NT2/D1 (cell line): ENCODE measurements at regions not wholly inside any gene's neighbourhood (a gene's known extent, or its start where the extent isn't known, plus 50 kb on each side); places are given as distances from the start of the nearest gene placed in this dataset.

Experiments used
- SUZ12 ChIP-seq: IDR thresholded peaks from 2 replicates; pipeline ENCODE4 v1.6.1; 2011; ENCODE audit not compliant: insufficient read length, insufficient read depth; ENCODE audit errors: extremely low read depth
- YY1 ChIP-seq: IDR thresholded peaks from 2 replicates; pipeline ENCODE4 v1.6.1; 2011; ENCODE audit not compliant: insufficient read length, insufficient read depth
- ZNF274 ChIP-seq: IDR thresholded peaks from 2 replicates; pipeline ENCODE4 v1.6.1; 2011; ENCODE audit warnings: mild to moderate bottlenecking, low read depth, low read length

GRCh38 chr17:77709594-77709993 lies 248.9 kb upstream of the TNRC6C start:
- TF ChIP-seq ZNF274 (no peak), SUZ12 (no peak), YY1 (no peak)
